HG02852 (cell line): ENCODE measurements at regions not wholly inside any gene's neighbourhood (a gene's known extent, or its start where the extent isn't known, plus 50 kb on each side); places are given as distances from the start of the nearest gene placed in this dataset.
"Not testable (repeated sequence)": the region's sequence is repeated elsewhere in the genome, so short reads cannot be mapped to it uniquely, and the experiment has no call there.

ENCODE experiments used
- ATAC-seq: cut with Tn5 transposase; IDR thresholded peaks from one replicate; pipeline ENCODE4 v1.9.1; 2021; ENCODE audit warnings: mild to moderate bottlenecking, moderate library complexity; ENCODE audit not compliant: unreplicated experiment

DNA sequence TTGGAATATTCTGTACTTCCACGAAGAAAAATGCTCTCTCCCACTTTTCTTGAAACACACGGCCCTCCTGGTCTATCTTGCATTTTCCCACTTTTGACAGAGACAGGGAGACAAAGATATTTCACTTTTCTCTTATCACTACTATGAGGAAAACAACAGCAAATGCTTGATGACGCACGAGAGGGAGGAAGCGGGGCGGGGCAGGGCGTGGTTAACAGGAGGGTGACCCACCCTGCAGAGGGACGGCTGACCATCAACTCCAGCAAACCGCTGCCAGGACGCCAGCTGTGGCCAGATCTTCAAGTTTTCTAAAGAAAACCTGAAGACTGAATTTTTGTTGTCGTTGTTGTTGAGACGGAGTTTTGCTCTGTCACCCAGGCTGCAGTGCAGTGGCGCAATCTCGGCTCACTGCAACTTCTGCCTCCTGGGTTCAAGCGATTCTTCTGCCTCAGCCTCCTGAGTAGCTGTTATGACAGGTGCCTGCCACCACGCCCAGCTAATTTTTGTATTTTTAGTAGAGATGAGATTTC lies 63.8 kb downstream of the NSUN5 start:
- not testable (repeated sequence) for ATAC-seq

DNA sequence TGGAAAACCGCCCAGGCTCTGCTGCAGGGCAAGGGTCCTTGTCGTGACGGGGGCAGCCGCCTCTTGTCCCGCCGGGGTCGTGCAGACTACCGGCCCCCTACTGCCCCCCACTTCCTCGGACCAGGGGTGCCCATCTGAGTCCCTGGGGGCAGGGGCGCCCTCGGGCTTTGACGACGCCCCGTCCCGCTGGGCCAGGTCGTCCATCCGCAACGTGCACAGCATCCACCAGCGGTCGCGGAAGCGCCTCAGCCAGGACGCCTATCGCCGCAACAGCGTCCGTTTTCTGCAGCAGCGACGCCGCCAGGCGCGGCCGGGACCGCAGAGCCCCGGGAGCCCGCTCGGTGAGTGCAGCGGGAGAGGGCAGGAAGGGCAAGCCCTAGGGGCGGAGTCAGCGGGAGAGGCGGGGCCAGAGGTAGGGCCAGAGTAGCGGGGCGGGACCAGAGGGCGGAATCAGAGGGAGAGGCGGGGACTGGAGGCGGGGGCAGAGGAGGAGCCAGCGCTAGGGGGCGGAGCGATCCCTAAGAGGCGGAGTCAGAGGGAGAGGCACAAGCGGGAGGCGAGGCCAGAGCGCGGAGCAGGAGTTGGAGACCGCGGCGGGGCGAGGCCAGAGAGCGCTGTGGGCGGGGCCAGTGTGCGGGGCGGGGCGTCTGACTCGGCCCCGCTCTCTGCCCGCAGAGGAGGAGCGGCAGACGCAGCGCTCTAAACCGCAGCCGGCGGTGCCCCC lies 73.5 kb downstream of the NSUN5 start:
- peak; percentile 92 for ATAC-seq

DNA sequence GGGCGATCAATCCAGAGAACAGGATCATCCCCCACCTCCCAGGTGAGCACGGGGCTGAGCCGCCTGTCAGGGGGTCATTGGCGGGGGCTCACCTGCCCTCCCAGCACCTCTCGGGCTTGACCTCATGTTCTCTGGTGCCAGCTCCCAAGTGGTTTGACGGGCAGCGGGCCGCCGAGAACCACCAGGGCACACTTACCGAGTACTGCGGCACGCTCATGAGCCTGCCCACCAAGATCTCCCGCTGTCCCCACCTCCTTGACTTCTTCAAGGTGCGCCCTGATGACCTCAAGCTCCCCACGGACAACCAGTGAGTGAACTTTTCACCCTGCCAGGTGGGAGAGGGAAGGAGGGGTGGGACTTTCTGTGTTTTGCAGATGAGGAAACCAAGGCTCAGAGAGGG lies 82.9 kb downstream of the NSUN5 start:
- ATAC-seq: not testable (repeated sequence)

GRCh38 chr7:73221724-73222123 lies 86.9 kb downstream of the NSUN5 start:
- ATAC-seq: peak; percentile 55

GRCh38 chr7:73220766-73221370 lies 87.8 kb downstream of the NSUN5 start:
- peak; percentile 32 for ATAC-seq

DNA sequence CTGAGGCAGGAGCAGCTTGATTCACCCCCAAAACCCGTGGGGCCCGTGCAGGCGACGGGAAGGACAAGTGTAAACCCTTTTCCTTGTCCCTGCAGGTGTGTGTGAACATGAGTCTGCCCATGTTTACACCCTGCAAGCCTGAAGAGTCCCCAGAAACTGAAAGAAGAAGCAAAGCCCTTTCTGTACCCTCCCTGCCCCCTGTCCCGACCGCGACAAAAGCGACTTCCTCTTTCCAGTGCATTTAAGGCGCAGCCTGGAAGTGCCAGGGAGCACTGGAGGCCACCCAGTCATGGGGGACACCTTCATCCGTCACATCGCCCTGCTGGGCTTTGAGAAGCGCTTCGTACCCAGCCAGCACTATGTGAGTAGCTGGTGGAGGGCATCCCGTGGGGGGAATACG lies 88.3 kb downstream of the NSUN5 start:
- peak; percentile 76 for ATAC-seq

DNA sequence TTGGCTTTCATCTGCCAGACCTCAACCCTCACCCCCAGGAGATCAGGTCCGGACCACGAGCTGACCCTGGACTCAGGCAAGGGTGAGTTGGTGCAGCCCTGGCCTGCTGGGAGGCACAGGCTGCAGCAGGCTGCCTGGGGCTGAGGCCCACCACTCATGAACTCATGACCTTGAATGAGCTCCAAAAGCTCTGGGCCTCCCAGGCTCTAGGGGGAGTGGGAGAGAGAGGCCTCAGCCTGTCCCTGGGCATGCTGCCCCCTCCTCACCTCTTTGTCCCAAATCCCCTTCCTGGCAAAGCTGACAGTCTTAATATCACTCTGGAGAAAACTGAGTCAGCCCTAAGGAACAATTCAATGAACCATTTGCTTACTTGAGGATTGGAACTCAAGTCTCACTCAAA lies 89.8 kb downstream of the NSUN5 start:
- ATAC-seq: not testable (repeated sequence)

DNA sequence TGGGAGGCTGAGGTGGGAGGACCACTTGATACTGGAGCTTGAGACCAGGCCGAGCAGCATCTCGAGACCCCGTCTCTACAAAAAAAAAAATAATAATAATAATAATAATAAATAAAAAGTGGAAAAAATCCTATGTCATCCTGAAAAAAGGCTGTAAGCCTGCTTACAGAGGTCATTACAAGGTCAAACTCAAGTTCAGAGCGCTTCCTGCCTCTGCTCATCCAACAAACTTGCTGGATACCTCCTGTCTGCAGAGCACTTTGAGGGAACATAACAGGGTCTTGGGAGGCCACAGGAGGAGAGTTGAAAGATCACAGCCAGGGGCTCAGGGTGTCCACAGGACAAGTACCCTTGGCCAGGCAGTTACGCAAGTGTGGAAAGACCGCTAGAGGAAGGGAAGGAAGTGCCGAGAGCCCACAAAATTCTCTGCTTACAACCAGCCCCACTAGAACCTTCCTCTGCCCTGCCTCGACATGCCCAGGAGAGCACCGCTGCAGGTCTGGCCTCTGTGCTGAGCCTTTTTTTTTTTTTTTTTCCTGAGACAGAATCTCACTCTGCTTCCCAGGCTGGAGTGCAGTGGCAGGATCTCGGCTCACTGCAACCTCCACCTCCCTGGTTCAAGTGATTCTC lies 92.5 kb downstream of the NSUN5 start:
- ATAC-seq: not testable (repeated sequence)

- not testable (repeated sequence) for ATAC-seq
Measured at GRCh38 chr7:73215232-73215631, 93.4 kb downstream of the NSUN5 start.

GRCh38 chr7:73214471-73214870 lies 94.2 kb downstream of the NSUN5 start:
- ATAC-seq: not testable (repeated sequence)

DNA sequence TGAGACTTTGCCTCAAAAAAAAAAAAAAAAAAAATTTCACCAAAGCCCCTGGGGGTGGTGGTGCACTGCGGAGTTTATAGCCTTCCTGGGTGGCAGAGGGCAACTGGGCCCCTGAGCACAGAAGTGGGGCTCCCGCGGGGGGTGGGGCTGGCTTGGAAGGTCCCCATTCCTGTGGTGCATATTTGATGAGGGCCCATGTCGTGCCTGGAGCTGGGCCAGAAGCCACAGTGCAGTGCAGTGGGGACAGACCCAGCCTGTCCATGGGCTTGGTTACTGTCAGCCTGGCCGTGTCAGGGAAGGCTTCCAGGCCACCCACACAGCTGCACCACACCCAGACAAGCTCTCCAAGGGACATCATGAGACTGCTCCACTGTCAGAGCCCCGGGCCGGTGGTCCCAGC lies 95.5 kb downstream of the NSUN5 start:
- not testable (repeated sequence) for ATAC-seq

DNA sequence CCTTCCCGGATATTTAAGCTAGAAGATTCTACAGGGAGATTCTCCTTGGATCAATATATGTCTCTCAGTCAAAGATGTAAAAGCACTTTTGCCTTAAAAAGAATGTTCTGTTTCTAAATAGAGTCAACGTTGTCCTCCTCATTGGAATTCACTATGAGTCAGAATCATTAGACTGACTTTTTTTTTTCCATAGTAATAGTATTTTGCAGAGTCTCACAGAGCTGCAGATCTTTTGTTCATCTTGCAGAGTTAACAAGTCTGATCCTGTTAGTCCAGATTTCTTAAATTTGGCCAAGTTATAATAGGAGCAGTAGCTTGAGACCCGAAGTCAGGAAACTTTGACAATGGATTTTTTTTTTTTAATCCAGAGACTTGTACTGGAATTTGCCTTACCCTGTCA lies 103.0 kb downstream of the NSUN5 start:
- ATAC-seq: not testable (repeated sequence)

DNA sequence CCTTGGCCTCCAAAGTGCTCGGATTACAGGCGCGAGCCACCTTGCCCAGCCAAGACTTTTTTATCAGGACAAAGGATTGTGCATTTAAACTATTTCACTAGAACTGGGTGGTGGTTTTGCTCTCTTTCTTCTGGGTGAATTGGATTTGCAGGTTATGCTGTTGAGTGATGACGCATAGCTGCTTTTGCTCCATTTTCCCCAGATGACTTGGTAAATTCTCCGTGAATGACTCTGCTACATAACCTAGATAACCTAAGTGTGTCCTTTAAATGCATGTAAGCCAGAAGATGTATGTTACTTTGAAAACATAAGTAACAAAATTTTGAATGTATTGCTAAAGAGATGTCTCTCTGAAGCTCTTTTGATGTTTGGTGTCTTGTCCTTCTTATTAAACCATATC lies 103.7 kb downstream of the NSUN5 start:
- not testable (repeated sequence) for ATAC-seq

DNA sequence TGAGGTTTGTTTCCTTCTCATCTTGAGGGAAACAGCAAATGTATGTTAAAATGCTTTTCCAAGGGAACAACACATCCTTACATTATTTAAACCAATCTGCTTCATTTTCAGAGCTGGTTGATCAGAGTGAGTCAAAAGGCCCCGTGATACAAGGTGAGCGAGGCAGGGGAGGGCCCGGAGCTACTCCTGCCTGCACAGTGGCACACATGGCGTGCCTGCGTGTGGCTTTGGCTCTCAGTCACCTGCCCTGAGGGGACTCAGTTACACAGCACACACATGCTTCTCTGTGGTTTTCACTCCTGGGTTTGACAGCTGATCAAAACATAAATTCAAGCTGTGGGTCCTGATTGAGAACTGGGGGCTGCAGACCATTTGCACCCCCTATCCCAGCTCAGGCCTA lies 105.3 kb downstream of the NSUN5 start:
- ATAC-seq: not testable (repeated sequence)

DNA sequence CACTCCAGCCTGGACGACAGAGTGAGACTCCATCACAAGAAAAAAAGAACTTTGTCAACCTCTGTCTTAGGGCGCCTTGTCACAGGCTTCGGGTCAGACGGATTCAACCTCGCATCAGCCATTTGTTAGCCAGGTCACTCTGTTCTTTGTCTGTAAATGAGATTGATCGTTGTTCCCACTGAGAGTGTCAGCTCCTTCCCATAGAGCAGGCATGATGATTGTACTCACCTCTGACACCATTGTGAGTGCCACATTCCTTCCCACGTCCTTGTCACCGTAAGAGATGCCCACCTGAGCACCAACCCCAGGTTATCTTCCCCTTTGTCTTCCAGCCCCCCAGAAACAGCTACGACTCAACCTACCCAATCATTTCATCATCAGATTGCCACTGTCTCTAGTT lies 107.4 kb downstream of the NSUN5 start:
- not testable (repeated sequence) for ATAC-seq

- not testable (repeated sequence) for ATAC-seq
Measured at GRCh38 chr7:73200518-73201099, 108.0 kb downstream of the NSUN5 start.

GRCh38 chr7:73193991-73194390 lies 108.2 kb upstream of the SPDYE9 start:
- not testable (repeated sequence) for ATAC-seq

GRCh38 chr7:73190483-73191155 lies 104.8 kb upstream of the SPDYE9 start:
- ATAC-seq: not testable (repeated sequence)

DNA sequence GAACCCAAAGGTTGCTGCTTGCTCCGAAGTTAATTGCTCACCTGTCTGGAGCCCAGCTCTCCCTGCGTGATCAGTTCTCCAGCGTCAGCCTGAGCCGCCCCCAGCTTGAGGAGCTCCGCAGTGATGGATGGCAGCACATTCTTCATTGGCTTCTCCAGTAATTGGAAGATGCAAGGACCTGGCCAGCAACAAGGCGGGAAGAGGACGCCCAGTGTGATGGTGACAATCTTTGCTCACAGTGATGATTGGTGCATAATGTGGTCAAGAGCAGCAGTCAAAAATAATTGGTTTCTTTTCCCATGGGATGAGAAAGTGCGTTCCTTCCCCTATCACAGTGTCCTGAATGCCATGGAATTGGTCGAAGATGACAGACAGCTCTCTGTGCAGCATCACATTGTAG lies 102.4 kb upstream of the SPDYE9 start:
- ATAC-seq: not testable (repeated sequence)

- ATAC-seq: not testable (repeated sequence)
Measured at GRCh38 chr7:73186589-73187309, 100.9 kb upstream of the SPDYE9 start.
